ENCODE measurements at regions not wholly inside any gene's neighbourhood (a gene's known extent, or its start where the extent isn't known, plus 50 kb on each side); places are given as distances from the start of the nearest gene placed in this dataset.
"Not testable (repeated sequence)": the region's sequence is repeated elsewhere in the genome, so short reads cannot be mapped to it uniquely, and the experiment has no call there.

- no peak for DNase-seq
- TF ChIP-seq CTCF (IDR thresholded peaks at IDR 0.05; ENCODE audit: low read depth, low read length, missing control alignments): no peak
- H3K36me3 ChIP-seq (replicated peaks): no peaks in the 10 kb centered on the region
- H3K27ac ChIP-seq: no peak overlapping the region
- in situ Hi-C loops (cut with HindIII; ENCODE audit: low pct_ligation_motif_present, low sequenced_read_pairs): no loop called here
- no peak overlapping the region for H3K4me3 ChIP-seq (ENCODE audit: low read depth, low read length)
- H3K27me3 ChIP-seq (replicated peaks): no peaks in the 10 kb centered on the region
Measured at GRCh38 chr3:167012691-167013090, 367.4 kb downstream of the ZBBX start.

GRCh38 chr3:167008791-167009190 is 371.3 kb downstream of the ZBBX start:
- H3K4me3 ChIP-seq (ENCODE audit: low read depth, low read length): no peak overlapping the region
- H3K27ac ChIP-seq: no peak overlapping the region
- TF ChIP-seq CTCF (IDR thresholded peaks at IDR 0.05; ENCODE audit: low read depth, low read length, missing control alignments): no peak
- H3K27me3 ChIP-seq (replicated peaks): no peaks in the 10 kb centered on the region
- H3K36me3 ChIP-seq (replicated peaks): no peaks in the 10 kb centered on the region
- DNase-seq: no peak
- in situ Hi-C loops (cut with HindIII; ENCODE audit: low pct_ligation_motif_present, low sequenced_read_pairs): no loop called here

- DNase-seq: no peak
- no peak for TF ChIP-seq CTCF (IDR thresholded peaks at IDR 0.05; ENCODE audit: low read depth, low read length, missing control alignments)
- in situ Hi-C loops (cut with HindIII; ENCODE audit: low pct_ligation_motif_present, low sequenced_read_pairs): no loop called here
- Histone ChIP-seq H3K4me3 (ENCODE audit: low read depth, low read length) (no peak overlapping the region), H3K36me3 (replicated peaks) (no peaks in the 10 kb centered on the region), H3K27ac (no peak overlapping the region), H3K27me3 (replicated peaks) (no peaks in the 10 kb centered on the region)
Measured at GRCh38 chr3:167001374-167001773, 378.7 kb downstream of the ZBBX start.

- in situ Hi-C loops (cut with HindIII; ENCODE audit: low pct_ligation_motif_present, low sequenced_read_pairs): no loop called here
- no peak for TF ChIP-seq CTCF (IDR thresholded peaks at IDR 0.05; ENCODE audit: low read depth, low read length, missing control alignments)
- Histone ChIP-seq H3K27ac (no peak overlapping the region), H3K4me3 (ENCODE audit: low read depth, low read length) (no peak overlapping the region), H3K27me3 (replicated peaks) (no peaks in the 10 kb centered on the region), H3K36me3 (replicated peaks) (no peaks in the 10 kb centered on the region)
- no peak for DNase-seq
Measured at GRCh38 chr3:166993015-166993630, 387.0 kb downstream of the ZBBX start.

GRCh38 chr3:166986000-166986399 is 394.1 kb downstream of the ZBBX start:
- Histone ChIP-seq H3K4me3 (ENCODE audit: low read depth, low read length) (no peak overlapping the region), H3K27ac (peak overlapping the region; percentile 70), H3K27me3 (replicated peaks) (no peaks in the 10 kb centered on the region), H3K36me3 (replicated peaks) (no peaks in the 10 kb centered on the region)
- DNase-seq: no peak
- in situ Hi-C loops (cut with HindIII; ENCODE audit: low pct_ligation_motif_present, low sequenced_read_pairs): no loop called here
- no peak for TF ChIP-seq CTCF (IDR thresholded peaks at IDR 0.05; ENCODE audit: low read depth, low read length, missing control alignments)

GRCh38 chr3:166975796-166976195 is 404.3 kb downstream of the ZBBX start:
- in situ Hi-C loops (cut with HindIII; ENCODE audit: low pct_ligation_motif_present, low sequenced_read_pairs); DNase-seq; H3K4me3 ChIP-seq (ENCODE audit: low read depth, low read length); H3K27ac ChIP-seq; H3K36me3 ChIP-seq (replicated peaks); H3K27me3 ChIP-seq (replicated peaks): not testable (repeated sequence)

- H3K27ac ChIP-seq; H3K36me3 ChIP-seq (replicated peaks); DNase-seq; H3K27me3 ChIP-seq (replicated peaks); in situ Hi-C loops (cut with HindIII; ENCODE audit: low pct_ligation_motif_present, low sequenced_read_pairs); H3K4me3 ChIP-seq (ENCODE audit: low read depth, low read length): not testable (repeated sequence)
Measured at GRCh38 chr3:166967714-166968113, 412.4 kb downstream of the ZBBX start.

Measured in brain microvascular endothelial cell (primary cell).